CD14-positive monocyte (primary cell): ENCODE measurements at regions not wholly inside any gene's neighbourhood (a gene's known extent, or its start where the extent isn't known, plus 50 kb on each side); places are given as distances from the start of the nearest gene placed in this dataset.

ENCODE experiments used
- DNase-seq, 3 donors: peaks; one replicate each; pipeline ENCODE4 v3.0.0-alpha.2; 2011 to 2022
- H2AFZ ChIP-seq: 2 replicates; pipeline ENCODE4 v1.6.0; 2012; ENCODE audit warnings: mild to moderate bottlenecking, low read depth, low read length, inconsistent platforms; ENCODE audit not compliant: insufficient read depth, poor library complexity, severe bottlenecking
- H3K27ac ChIP-seq, 2 donors: 1 replicate in 1 of 2; 2 replicates in 1 of 2; pipeline ENCODE4 v1.5.1; 2012 to 2013; ENCODE audit warnings: low read length in 2 of 2, control low read depth in 1 of 2, inconsistent platforms in 1 of 2, low read depth in 1 of 2, mild to moderate bottlenecking in 1 of 2
- H3K27me3 ChIP-seq, 2 donors: one replicate each; pipeline versions ENCODE4 v1.6.0 to v1.6.1; 2011 to 2013; ENCODE audit warnings: low read length in 2 of 2; ENCODE audit not compliant: control insufficient read depth in 2 of 2, insufficient read depth in 2 of 2
- H3K36me3 ChIP-seq, 2 donors: replicated peaks in 1 of 2; 1 replicate in 1 of 2; 2 replicates in 1 of 2; pipeline versions ENCODE4 v1.5.1 to v1.6.1; 2012 to 2013; ENCODE audit warnings: low read length in 2 of 2, control low read depth in 1 of 2, inconsistent platforms in 1 of 2, mild to moderate bottlenecking in 1 of 2; ENCODE audit not compliant: insufficient read depth in 2 of 2, control insufficient read depth in 1 of 2
- H3K4me1 ChIP-seq, 2 donors: 1 replicate in 1 of 2; 2 replicates in 1 of 2; pipeline versions ENCODE4 v1.5.1 to v1.6.1; 2012 to 2013; ENCODE audit warnings: low read length in 2 of 2, control low read depth in 1 of 2, inconsistent platforms in 1 of 2, mild to moderate bottlenecking in 1 of 2, moderate library complexity in 1 of 2; ENCODE audit not compliant: insufficient read depth in 2 of 2, control insufficient read depth in 1 of 2
- H3K4me2 ChIP-seq: replicated peaks from 2 replicates; pipeline ENCODE3; 2012; ENCODE audit warnings: low read length, moderate library complexity, mild to moderate bottlenecking; ENCODE audit not compliant: poor library complexity, severe bottlenecking; ENCODE audit errors: extremely low read depth
- H3K4me3 ChIP-seq, 3 experiments: fragments of 200-600 bp in 1 of 3; sonication (generic) in 1 of 3; replicated peaks in 1 of 3; 1 replicate in 2 of 3; 2 replicates in 1 of 3; pipeline ENCODE4 v1.5.1; 2011 to 2013; ENCODE audit warnings: low read length in 3 of 3, mild to moderate bottlenecking in 3 of 3, control low read depth in 2 of 3, low read depth in 2 of 3, inconsistent platforms in 1 of 3, moderate library complexity in 1 of 3
- H3K79me2 ChIP-seq: 2 replicates; pipeline ENCODE4 v1.6.0; 2012; ENCODE audit warnings: mild to moderate bottlenecking, control low read depth, inconsistent platforms, low read length, moderate library complexity; ENCODE audit not compliant: insufficient read depth
- H3K9ac ChIP-seq: 2 replicates; pipeline ENCODE4 v1.6.0; 2017; ENCODE audit warnings: low read length, mild to moderate bottlenecking; ENCODE audit not compliant: insufficient read depth, poor library complexity, severe bottlenecking
- H3K9me3 ChIP-seq, 2 donors: replicated peaks in 1 of 2; 1 replicate in 1 of 2; 2 replicates in 1 of 2; pipeline versions ENCODE4 v1.5.1 to v1.6.1; 2012 to 2013; ENCODE audit warnings: low read length in 2 of 2, control low read depth in 1 of 2; ENCODE audit not compliant: control insufficient read depth in 1 of 2, insufficient read depth in 1 of 2
- H4K20me1 ChIP-seq: 2 replicates; pipeline ENCODE4 v1.6.0; 2012; ENCODE audit warnings: mild to moderate bottlenecking, low read length, control low read depth, moderate library complexity; ENCODE audit not compliant: insufficient read depth
- H3K27ac Mint-ChIP-seq, 7 donors: one replicate each; pipeline ENCODE4 v1.8.0; 2020; ENCODE audit warnings: mild to moderate bottlenecking in 7 of 7, mixed read lengths in 7 of 7, moderate library complexity in 6 of 7, inconsistent platforms in 2 of 7
- H3K27me3 Mint-ChIP-seq, 3 donors: one replicate each; pipeline ENCODE4 v1.8.0; 2021 to 2022; ENCODE audit warnings: low read depth in 3 of 3, mild to moderate bottlenecking in 3 of 3, mixed read lengths in 3 of 3, moderate library complexity in 3 of 3, inconsistent platforms in 1 of 3
- H3K36me3 Mint-ChIP-seq, 2 donors: one replicate each; pipeline ENCODE4 v1.8.0; 2020; ENCODE audit warnings: mixed read lengths in 2 of 2, inconsistent platforms in 1 of 2, mild to moderate bottlenecking in 1 of 2
- H3K4me1 Mint-ChIP-seq: one replicate; pipeline ENCODE4 v1.8.0; 2020; ENCODE audit warnings: mild to moderate bottlenecking, mixed read lengths
- H3K4me3 Mint-ChIP-seq, 2 donors: one replicate each; pipeline ENCODE4 v1.8.0; 2020; ENCODE audit warnings: mild to moderate bottlenecking in 2 of 2, mixed read lengths in 2 of 2, moderate library complexity in 1 of 2
- H3K9me3 Mint-ChIP-seq, 7 donors: one replicate each; pipeline ENCODE4 v1.8.0; 2020 to 2022; ENCODE audit warnings: mixed read lengths in 7 of 7, mild to moderate bottlenecking in 6 of 7, moderate library complexity in 6 of 7, inconsistent platforms in 2 of 7
- CTCF ChIP-seq: fragments of 200-600 bp; IDR thresholded peaks from one replicate; pipeline ENCODE4 v1.8.0; 2022; ENCODE audit warnings: antibody characterized with exemption, mild to moderate bottlenecking
- WGBS: methylation state at CpG from one replicate; pipeline ENCODE4 v1.1.5; 2013; ENCODE audit warnings: missing lambda C conversion rate; ENCODE audit not compliant: insufficient coverage; 5-methylcytosine and 5-hydroxymethylcytosine counted together
- intact Hi-C, 2 donors: fragments of 100-400 bp; cut with micrococcal nuclease; formaldehyde crosslinking; loops; one replicate each; pipeline versions ENCODE4 v1.15.0 to v1.15.1; 2023

- H3K4me1 ChIP-seq: no peaks in the 10 kb centered on the region
- no peaks in the 10 kb centered on the region for H3K4me1 Mint-ChIP-seq
- WGBS: 62% methylated on average over 2 of the region's 4 CpGs
- H3K9me3 Mint-ChIP-seq: peaks cover 0 to 11% (median 4%) of the 10 kb centered on the region in 7 donors
- DNase-seq: no peak
- peaks cover 0 to 3% of the 10 kb centered on the region in 2 donors for H3K9me3 ChIP-seq
- no peak overlapping the region for H3K4me3 ChIP-seq
- no peak overlapping the region for H3K9ac ChIP-seq
- TF ChIP-seq CTCF: no peak
- H3K4me3 Mint-ChIP-seq: no peak overlapping the region
- no peak overlapping the region for H3K27ac ChIP-seq
- no peak overlapping the region for H3K27ac Mint-ChIP-seq
- no peaks in the 10 kb centered on the region for H3K27me3 ChIP-seq
- H3K36me3 ChIP-seq: no peaks in the 10 kb centered on the region
- H4K20me1 ChIP-seq: no peaks in the 10 kb centered on the region
- H3K36me3 Mint-ChIP-seq: no peaks in the 10 kb centered on the region
- H3K4me2 ChIP-seq: no peak overlapping the region
- no peaks in the 10 kb centered on the region for H3K79me2 ChIP-seq
- H2AFZ ChIP-seq: no peak overlapping the region
- intact Hi-C loops: no loop called here
- H3K27me3 Mint-ChIP-seq: peaks cover 0 to 3% (median 0%) of the 10 kb centered on the region in 3 donors
These were observed 1085.2 kb upstream of the ARRDC3 start for GRCh38 chr5:92468295-92468694.

GRCh38 chr5:92467695-92468094, 1084.6 kb upstream of the ARRDC3 start:
- no peaks in the 10 kb centered on the region for H3K36me3 ChIP-seq
- H3K27ac Mint-ChIP-seq: peak overlapping the region in 1 of 7 donors; percentile 50
- no peak overlapping the region for H3K4me3 ChIP-seq
- no peaks in the 10 kb centered on the region for H3K79me2 ChIP-seq
- no peak for DNase-seq
- no peaks in the 10 kb centered on the region for H3K4me1 Mint-ChIP-seq
- no peak overlapping the region for H3K4me3 Mint-ChIP-seq
- H2AFZ ChIP-seq: no peak overlapping the region
- no peak overlapping the region for H3K4me2 ChIP-seq
- H3K36me3 Mint-ChIP-seq: no peaks in the 10 kb centered on the region
- H3K27ac ChIP-seq: no peak overlapping the region
- H3K4me1 ChIP-seq: no peaks in the 10 kb centered on the region
- peaks cover 0 to 10% (median 0%) of the 10 kb centered on the region in 7 donors for H3K9me3 Mint-ChIP-seq
- H3K9ac ChIP-seq: no peak overlapping the region
- WGBS: no CpG with 5 or more reads among the region's 3 CpGs
- intact Hi-C loops: no loop called here
- no peaks in the 10 kb centered on the region for H4K20me1 ChIP-seq
- no peaks in the 10 kb centered on the region for H3K27me3 ChIP-seq
- no peaks in the 10 kb centered on the region for H3K9me3 ChIP-seq
- TF ChIP-seq CTCF: no peak
- H3K27me3 Mint-ChIP-seq: peaks cover 0 to 3% (median 0%) of the 10 kb centered on the region in 3 donors
